NCI-H1694 (cell line): ENCODE measurements at regions not wholly inside any gene's neighbourhood (a gene's known extent, or its start where the extent isn't known, plus 50 kb on each side); places are given as distances from the start of the nearest gene placed in this dataset.

Experiments
- DNase-seq: peaks from one replicate; lab custom pipeline; 2025; lab: John Stamatoyannopoulos, UW

DNA sequence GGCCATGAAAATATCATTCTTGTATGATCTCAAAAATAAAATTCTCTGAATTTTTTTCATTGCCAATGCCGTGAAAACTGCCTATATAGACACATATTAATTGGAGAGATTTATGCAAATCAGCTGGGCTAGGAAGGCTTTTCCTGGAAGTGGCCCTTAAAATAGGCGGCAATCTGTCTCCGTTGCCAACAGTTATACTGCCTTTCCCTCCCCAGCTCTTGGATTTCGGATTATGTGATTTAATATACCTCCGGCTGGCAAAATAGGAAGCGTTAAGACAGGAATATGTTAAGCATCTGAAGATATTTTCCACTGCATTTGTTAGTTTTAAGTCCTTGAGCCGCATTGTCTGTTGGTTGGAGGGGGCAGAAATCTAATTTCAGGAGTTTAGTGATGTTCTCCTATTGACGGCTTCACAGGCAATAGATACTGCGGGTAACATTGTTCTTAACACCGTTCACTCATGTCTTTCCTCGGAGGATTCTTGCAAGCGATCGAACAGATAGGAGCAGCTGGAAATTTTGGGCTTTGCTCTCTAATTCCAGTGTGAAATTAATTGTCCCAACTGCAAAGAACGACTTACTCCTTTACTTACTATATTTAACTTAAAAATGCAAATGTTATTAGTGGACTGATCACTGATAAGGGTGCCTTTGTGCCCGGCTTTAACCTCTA, 113.3 kb downstream of the LINC00237 start:
- no peak for DNase-seq

DNA sequence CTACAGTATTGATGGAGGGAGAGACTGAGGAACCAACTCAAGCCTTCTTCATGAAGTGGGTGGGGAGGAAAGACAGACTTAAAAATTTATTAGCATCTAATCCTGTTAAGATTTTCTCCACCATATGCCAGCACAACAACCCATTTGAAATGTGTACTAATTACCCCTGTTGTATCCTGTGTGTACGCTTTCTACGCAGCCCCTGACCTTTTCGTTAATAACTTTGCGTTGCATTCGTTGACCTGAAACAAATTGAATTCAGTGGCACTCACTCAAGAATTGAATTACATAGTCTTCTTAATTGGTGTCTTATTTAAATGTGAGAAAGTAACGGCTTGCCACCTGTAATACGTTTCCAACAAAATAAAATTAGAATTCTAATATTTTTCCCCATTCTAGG, 113.9 kb downstream of the LINC00237 start:
- DNase-seq: no peak

DNA sequence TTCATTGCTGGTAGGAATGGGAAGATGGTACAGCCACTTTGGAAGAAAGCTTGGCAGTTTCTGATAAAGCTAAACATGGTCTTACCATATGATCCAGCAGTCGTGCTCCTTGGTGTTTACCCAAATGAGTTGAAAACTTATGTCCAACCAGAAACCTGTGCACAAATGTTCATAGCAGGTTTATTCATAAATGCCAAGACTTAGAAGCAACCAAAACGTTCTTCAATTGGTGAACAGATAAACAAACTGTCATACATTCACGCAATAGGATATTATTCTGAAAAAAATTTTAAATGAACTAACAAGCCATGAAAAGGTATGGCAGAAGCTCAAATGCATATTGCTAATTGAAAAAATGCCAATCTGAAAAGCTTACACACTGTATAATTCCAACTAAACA, 117.1 kb downstream of the LINC00237 start:
- no peak for DNase-seq

DNA sequence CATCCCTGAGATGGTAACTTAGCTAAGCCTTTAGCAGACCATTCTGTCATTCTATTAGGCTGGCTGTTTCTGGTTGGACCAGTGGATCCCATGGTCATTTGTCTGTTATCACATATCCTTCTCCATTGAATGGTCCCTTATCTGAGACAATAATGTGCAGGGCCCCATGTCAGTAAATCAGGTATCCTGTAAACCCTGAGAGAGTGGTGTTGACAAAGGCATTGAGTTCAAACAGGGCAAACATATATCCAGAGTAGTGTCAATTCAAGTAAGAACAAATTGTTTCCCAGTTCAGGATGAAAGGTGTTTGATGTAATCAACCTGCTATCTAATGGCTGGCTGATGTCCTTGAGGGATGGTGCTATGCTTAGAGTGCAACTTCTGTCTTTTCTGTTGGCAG, 126.2 kb downstream of the LINC00237 start:
- DNase-seq: no peak

DNA sequence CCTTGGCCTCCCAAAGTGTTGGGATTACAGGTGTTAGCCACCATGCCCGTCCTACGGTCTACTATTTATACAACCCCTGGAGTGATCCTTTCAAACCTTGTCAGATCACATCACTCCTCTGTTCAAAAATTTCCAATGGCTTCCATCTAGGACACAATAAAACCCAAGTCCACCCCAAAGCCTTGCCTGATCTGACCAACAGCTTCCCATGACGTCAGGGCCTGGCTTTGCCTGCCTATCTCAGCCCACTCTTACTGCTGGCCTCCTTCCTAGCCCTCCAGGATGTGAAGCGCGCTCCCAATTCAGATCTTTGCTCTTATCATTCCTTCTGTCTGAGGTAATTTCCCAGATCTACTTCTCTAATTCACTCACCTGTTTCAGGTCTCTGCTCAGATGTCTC, 128.4 kb downstream of the LINC00237 start:
- DNase-seq: no peak

DNA sequence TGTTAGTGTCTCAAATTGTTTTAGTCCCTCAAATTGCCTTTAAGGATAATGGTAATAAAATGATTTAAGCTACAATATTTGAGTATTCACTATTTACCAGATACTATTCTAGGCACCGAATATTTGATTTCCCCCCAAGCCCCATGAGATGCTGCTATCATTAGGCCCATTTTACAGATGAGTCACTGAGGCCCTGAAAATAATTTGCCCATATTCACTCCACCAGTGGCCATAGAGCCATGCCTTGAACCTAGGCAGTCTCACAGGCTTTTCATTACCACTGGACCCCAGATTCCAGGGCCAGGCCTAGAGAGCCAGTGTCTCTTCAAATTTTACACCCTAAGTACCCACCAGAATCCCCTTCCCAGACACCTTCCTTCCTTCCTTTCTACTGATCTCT, 133.7 kb downstream of the LINC00237 start:
- DNase-seq: no peak

DNA sequence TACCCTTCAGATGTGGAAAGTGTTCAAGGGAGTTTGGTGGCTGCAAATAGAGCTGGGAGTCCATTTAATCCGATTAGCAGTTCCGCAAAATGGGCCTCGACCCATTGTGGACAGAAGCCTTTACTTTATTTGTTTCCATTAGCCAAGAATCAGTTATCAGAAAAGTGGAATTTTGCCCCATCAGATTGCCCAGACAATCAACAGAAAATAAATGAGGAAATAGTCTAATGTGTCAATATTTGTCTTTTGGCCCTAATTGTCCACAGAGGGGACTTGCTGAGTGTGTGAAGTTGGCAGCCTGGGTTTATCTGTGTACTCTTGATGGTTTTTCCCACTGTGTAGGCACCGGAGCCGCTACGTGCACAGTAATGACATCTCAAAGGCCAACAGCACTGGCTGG, 134.3 kb downstream of the LINC00237 start:
- DNase-seq: no peak

DNA sequence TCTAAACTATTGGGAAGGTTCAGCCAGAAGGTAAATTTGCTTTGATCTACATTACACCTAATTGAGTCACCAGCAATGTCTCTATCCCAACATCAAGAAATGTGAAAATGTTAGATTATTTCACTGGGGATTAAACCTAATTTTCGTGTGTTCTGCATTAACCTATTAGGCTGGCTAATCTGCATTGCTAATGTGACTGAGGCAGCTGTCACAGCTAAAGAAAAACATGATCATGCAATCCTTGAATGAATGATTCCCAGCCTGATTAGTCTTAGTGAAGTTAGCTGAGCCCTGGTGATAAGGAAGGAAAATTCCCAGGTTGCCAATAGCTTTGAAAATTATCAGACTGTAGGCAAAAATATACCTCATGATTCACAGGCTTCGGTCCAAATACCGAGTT, 135.3 kb downstream of the LINC00237 start:
- DNase-seq: no peak

DNA sequence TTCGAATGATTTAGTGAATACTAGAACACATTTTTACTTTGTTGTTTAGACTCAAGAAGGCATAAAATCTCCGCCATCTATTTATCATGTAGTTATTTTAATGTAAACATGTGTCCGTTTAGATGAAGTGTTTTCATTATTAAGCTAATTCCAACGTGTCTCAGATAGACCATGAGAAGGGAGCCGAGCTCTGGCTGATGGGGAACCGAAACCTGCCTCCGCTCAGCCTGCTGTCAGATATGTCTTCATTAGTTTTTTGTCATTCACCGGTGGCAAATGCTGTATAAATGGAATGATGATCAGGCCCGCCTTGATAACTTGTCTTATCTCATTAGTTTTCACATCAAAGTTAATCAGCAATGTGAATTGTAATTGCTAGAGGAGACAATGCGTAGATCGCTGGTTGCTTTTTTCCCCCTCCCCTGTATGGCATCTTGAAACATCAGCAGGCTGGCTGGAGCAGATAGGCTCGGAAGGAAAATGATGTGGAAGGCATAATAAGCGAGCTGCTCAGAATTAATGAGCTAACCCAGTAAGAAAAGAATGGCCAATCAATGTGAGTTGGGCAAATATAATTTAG, 136.4 kb downstream of the LINC00237 start:
- DNase-seq: no peak

DNA sequence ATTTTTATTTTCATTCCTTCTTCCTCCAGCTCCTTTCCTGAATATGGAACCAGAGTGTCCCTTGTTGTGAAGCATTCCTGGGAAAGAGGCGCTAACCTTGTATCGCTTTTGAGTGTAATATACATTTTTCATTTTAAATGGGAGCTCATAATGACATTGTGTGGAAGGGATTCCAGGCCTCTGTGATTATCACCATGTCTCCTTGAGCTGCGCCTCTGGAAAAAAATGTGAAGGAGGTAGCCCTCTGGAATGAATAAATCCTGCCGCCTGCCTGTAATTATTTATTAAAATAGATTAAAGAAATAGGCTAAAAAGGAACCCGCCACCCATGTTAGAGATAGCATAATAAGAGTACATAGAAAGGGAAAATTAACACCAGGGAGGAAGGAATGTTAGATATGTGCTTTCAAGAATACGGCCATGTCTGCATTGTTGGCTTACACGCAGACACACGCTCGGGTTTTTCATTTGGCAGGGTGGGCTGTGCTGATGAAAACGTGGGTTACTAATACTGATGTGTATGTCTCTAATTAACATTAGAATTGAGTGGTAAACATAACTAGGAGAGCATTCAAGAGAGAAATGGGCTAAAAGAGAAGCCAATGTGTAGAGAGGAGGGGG, 138.5 kb downstream of the LINC00237 start:
- DNase-seq: no peak

DNA sequence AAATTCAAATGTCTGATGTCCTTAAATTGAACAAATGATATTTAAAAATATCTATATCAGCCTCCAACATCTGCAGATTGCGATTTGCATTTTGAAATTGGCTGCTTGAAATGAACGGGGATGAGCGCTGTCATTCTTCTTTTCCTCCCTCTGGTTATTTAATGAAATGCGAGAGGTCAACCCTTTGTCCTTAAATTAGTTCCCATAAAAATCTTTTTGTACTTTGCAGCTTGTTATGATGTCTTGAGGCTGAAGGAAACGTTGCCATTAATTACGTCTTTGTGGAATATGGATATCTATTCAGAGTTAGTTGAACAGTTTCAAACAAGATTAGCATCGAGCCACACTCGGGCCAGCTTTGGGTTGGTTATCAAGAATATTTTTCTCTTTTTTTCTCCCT, 140.0 kb downstream of the LINC00237 start:
- DNase-seq: no peak

DNA sequence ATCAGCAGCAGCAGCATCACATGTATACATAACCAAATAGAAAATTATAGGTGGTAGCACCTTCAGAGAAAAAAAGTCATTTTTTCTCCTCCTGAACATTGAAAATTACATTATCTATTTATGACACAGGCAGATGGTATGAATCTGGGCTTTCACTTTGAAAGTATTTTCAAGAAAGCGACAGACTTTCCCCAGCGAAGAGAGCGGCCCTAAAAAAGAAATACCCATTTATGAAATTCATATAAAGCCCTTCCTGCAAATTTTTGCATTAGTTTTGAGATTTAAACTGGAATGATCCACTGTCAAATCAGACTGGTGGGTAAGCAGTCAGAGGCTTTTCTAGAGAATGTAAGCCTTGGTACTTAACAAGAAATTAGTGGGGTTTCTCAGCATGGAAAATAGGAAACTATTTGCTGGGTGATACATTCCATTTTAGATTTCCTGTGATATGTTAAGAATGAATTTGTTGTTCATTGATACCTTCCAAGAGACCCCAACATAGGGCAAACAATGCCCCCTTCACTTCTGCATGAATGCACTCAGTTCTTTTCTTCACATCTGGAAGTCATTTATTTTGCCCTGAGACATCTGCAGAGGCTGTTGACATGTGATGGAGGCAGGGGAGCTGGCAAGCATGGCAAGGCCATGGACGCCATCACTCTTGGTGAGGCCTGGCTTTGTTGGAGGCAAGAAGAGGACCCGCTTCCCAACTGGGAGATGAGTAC, 147.0 kb downstream of the LINC00237 start:
- no peak for DNase-seq

DNA sequence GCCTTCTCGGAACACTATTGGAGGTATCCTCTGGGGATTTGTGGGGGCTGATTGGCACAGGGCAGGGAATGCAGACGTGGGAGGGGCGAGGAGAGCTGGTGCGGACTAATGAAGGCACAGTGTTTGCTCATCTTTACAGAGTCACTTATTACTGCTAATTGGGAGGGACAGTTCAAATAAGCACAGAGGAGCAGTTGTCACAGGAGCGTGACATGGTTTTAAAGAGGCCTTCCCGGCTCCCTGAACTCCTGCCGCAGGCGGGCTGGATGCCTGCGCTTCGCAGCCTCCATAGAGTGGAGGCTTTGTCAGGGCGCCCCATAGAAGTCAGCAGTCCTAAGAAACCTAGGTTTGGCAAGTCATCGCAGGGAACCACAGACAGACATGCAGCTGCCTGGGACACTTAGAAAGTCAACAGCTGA, 149.6 kb downstream of the LINC00237 start:
- DNase-seq: no peak

DNA sequence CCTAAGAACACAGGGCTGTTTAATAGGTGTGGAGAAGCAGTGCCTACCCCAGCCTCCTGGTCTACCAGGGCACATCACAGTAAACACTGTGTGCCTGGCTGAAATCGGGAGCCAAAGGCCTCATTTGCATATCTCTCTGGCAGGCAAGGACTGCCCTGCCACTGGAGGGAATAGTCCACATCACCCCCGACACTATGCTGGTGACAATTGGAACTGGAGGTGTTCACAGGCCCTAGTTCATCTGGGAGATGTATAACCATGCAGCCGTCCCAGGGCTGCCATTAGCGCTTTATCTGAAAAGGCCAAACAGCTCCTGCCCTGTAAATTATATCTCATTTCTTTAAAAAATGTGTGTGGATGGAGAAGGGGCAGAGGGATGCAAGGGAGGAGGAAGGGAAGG, 150.3 kb downstream of the LINC00237 start:
- no peak for DNase-seq

DNA sequence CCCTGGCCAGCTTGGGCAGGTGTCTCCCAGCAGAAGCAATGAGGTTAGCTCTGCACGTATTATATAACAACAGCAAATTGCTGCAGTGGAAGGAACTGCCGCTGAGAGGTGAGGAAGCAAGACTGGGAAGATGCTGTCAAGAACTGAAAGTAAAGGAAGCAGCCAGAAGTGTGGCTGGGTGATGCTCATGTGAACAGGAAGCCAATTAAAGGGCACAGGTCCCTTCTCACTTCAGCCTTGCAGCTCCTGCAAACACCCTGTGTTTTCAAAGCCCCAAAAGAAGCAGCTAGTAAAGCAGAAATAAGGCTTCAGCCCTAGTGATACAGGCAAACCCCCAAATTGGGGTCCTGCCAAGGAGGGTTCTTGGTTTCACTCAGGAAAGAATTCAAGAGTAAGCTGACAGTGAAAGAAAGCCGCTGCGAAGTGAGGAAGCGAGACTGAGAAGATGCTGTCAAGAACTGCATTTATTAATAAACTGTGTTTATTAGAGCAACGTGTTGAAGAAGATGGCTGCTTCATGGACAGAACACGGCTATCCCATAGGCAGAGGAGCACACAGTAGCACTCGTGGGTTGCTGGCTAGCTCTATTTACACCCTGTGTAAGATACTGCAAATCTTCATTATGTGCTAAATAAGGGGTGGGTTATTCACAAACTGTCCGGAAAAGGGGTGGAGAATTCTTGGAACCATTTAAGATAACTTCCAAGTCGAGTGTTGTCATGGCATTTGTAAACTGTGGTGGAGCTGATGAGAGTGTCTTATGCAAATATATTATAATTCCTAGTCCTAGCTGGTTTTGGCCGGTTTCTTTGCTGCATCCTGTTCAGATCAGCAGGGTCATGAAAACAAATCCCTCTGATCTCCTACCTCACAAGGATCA, 152.2 kb downstream of the LINC00237 start:
- no peak for DNase-seq

DNA sequence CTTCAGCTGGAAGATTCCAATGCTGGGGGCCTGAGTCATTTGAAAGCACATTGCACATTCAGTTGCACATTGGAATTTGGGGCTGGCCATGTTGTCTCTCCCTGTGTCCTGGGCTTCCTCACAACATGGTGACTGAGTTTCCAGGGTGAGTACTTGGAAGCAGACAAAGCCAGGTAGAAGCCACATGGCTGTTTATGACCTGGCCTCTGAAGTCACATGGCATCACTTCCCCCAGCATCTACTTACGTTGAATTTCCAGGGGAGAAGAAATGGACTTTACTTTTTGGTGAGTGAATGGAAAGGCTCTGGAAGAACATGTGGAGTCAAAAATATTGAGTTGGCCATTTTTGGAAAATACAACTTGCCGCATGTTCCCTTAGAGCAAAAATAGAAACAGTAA, 155.5 kb downstream of the LINC00237 start:
- no peak for DNase-seq

DNA sequence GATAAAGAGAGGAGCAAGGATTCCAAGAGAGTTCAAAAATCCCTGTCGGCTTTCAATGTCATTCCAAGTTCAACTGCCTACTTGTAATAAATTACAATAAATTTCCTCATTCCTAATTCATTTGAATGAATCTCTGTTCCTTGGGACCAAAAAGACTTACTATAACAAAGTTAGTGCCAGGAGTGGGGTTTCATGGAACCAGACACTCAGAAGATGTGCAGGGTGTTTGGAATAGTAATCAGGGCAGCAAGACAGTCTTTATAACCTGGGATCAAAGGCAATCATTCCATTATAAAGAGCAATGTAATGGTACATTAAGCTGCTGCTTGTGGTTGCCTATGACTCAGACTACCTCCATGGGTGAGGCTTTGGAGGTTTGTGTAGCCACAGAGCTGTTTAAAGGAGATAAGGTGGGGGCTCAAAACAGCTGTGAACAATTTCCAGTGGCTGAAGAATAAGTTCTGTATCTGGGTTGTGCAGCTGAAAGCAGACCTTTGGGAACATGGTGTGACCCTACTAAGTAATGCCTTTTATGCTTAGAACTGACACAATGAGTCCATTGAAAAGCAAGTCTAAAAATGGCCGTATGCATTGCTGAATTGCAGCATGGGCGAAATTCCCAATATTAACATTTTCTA, 159.9 kb downstream of the LINC00237 start:
- DNase-seq: no peak

DNA sequence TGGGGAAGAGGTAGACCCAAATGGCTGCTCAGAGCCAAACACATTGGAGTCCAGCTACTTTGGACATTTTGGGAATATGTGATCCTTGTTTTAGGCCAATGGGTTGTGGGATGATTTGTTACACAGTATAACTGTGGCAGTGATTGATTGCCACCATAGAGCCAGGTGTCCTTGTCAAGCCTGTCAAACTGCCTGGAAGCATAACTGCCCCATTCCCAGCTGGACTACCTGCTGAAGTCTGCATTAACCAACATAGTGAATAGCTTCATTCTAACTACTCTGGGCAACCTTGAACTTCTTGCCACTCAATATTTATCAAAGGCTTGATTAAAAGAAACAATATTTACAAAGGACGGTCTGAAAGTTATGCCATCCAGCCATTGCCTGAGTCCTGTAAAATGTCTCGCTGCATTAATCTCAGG, 164.7 kb downstream of the LINC00237 start:
- DNase-seq: no peak

DNA sequence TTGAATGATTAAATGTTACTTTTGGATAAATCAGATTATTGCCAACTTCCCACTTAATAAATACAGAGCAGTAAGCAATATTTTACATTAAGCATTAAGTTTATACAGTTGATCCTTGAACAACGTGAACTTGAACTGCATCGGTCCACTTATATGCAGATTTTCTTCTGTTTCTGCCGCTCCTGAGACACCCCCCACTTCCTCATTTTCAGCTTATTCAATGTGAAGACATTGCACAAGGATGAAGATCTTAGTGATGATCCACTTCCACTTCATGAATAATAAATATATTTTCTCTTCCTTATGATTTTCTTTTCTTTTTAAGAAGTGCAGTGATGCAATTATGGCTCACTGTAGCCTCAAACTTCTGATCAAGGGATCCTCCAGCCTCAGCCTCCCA, 167.2 kb downstream of the LINC00237 start:
- DNase-seq: no peak

DNA sequence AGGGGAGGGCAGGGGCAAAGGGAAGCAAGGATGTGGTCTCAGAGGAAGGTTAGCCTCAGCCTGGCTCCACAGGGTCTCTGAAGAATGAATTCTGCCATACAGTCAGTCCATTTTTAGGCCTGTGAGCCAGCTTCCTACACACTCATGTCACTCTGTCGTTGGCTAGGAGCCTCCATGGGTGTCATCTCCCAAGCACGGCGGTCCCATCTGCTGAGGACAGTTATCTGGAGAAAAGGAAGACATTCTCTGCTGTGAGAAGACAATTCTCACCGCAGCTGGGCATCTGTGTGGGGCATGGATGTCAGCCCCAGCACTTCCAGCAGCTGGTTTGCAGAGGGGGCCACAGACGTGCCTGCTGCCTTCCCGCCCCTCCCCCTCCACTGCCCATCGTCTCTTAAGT, 167.6 kb downstream of the LINC00237 start:
- no peak for DNase-seq

DNA sequence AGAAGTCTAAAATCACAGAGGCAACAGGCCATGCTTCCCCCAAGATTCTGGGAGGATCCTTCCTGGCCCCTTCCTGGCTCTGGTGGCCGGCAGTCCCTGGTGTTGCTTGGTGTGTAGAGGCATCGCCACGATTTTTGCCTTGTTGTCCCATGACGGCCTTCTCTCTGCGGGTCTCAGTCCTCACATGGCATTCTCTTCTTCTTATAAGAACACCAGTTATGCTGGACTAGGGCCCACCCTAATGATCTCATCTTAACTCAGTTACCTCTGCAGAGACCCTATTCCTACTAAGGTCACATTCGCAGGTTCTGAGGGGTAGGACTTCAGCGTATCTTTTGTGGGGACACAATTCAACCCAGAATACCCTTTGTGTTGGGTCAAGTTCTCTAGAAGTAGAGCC, 168.0 kb downstream of the LINC00237 start:
- no peak for DNase-seq
